ENCODE measurements at regions not wholly inside any gene's neighbourhood (a gene's known extent, or its start where the extent isn't known, plus 50 kb on each side); places are given as distances from the start of the nearest gene placed in this dataset.

- Mint-ChIP-seq H3K9me3 (ENCODE audit: unreplicated experiment) (no peaks in the 10 kb centered on the region), H3K4me1 (ENCODE audit: unreplicated experiment) (peaks cover 4% of the 10 kb centered on the region), H3K4me3 (ENCODE audit: unreplicated experiment) (no peak overlapping the region), H3K36me3 (ENCODE audit: low read depth, unreplicated experiment) (peaks cover 8% of the 10 kb centered on the region), H3K27me3 (ENCODE audit: unreplicated experiment) (peaks cover 3% of the 10 kb centered on the region), H3K27ac (ENCODE audit: unreplicated experiment) (no peak overlapping the region)
- no peak for TF ChIP-seq CTCF (IDR thresholded peaks at IDR 0.05; ENCODE audit: unreplicated experiment)
- no peak for DNase-seq (ENCODE audit: low spot score)
Measured at GRCh38 chr11:121717296-121717695, 264.5 kb upstream of the SORL1-AS1 start.

- no peak overlapping the region for H3K4me3 Mint-ChIP-seq (ENCODE audit: unreplicated experiment)
- no peak for DNase-seq (ENCODE audit: low spot score)
- TF ChIP-seq CTCF (IDR thresholded peaks at IDR 0.05; ENCODE audit: unreplicated experiment) = no peak
- no peak overlapping the region for H3K27ac Mint-ChIP-seq (ENCODE audit: unreplicated experiment)
- no peaks in the 10 kb centered on the region for H3K4me1 Mint-ChIP-seq (ENCODE audit: unreplicated experiment)
- H3K9me3 Mint-ChIP-seq (ENCODE audit: unreplicated experiment) = no peaks in the 10 kb centered on the region
- H3K36me3 Mint-ChIP-seq (ENCODE audit: low read depth, unreplicated experiment) = peaks cover 8% of the 10 kb centered on the region
- H3K27me3 Mint-ChIP-seq (ENCODE audit: unreplicated experiment) = no peaks in the 10 kb centered on the region
Measured at GRCh38 chr11:121716060-121716459, 263.3 kb upstream of the SORL1-AS1 start.

GRCh38 chr11:121715405-121715804 is 262.6 kb upstream of the SORL1-AS1 start:
- no peaks in the 10 kb centered on the region for H3K9me3 Mint-ChIP-seq (ENCODE audit: unreplicated experiment)
- no peak for TF ChIP-seq CTCF (IDR thresholded peaks at IDR 0.05; ENCODE audit: unreplicated experiment)
- H3K4me1 Mint-ChIP-seq (ENCODE audit: unreplicated experiment) = no peaks in the 10 kb centered on the region
- DNase-seq (ENCODE audit: low spot score) = no peak
- H3K4me3 Mint-ChIP-seq (ENCODE audit: unreplicated experiment) = no peak overlapping the region
- no peaks in the 10 kb centered on the region for H3K27me3 Mint-ChIP-seq (ENCODE audit: unreplicated experiment)
- H3K27ac Mint-ChIP-seq (ENCODE audit: unreplicated experiment) = no peak overlapping the region
- H3K36me3 Mint-ChIP-seq (ENCODE audit: low read depth, unreplicated experiment) = peaks cover 4% of the 10 kb centered on the region

GRCh38 chr11:121714351-121714750 is 261.6 kb upstream of the SORL1-AS1 start:
- Mint-ChIP-seq H3K27ac (ENCODE audit: unreplicated experiment) (no peak overlapping the region), H3K4me1 (ENCODE audit: unreplicated experiment) (no peaks in the 10 kb centered on the region)
- DNase-seq (ENCODE audit: low spot score) = no peak

GRCh38 chr11:121711939-121712338 is 259.2 kb upstream of the SORL1-AS1 start:
- H3K9me3 Mint-ChIP-seq (ENCODE audit: unreplicated experiment) = no peaks in the 10 kb centered on the region
- TF ChIP-seq CTCF (IDR thresholded peaks at IDR 0.05; ENCODE audit: unreplicated experiment) = no peak
- H3K27ac Mint-ChIP-seq (ENCODE audit: unreplicated experiment) = no peak overlapping the region
- H3K4me1 Mint-ChIP-seq (ENCODE audit: unreplicated experiment) = no peaks in the 10 kb centered on the region
- H3K36me3 Mint-ChIP-seq (ENCODE audit: low read depth, unreplicated experiment) = no peaks in the 10 kb centered on the region
- no peaks in the 10 kb centered on the region for H3K27me3 Mint-ChIP-seq (ENCODE audit: unreplicated experiment)
- DNase-seq (ENCODE audit: low spot score) = no peak
- H3K4me3 Mint-ChIP-seq (ENCODE audit: unreplicated experiment) = no peak overlapping the region

More at GRCh38 chr11:121714351-121714750, 261.6 kb upstream of the SORL1-AS1 start:
- Mint-ChIP-seq H3K9me3 (ENCODE audit: unreplicated experiment) (no peaks in the 10 kb centered on the region), H3K4me3 (ENCODE audit: unreplicated experiment) (no peak overlapping the region), H3K27me3 (ENCODE audit: unreplicated experiment) (no peaks in the 10 kb centered on the region), H3K36me3 (ENCODE audit: low read depth, unreplicated experiment) (no peaks in the 10 kb centered on the region)
- TF ChIP-seq CTCF (IDR thresholded peaks at IDR 0.05; ENCODE audit: unreplicated experiment) = no peak
